Loucy (cell line): ENCODE measurements at regions not wholly inside any gene's neighbourhood (a gene's known extent, or its start where the extent isn't known, plus 50 kb on each side); places are given as distances from the start of the nearest gene placed in this dataset.

Source experiments
- CTCF ChIP-seq: fragments of 200-600 bp; sonication (generic); conservative IDR thresholded peaks from 2 replicates; pipeline ENCODE4 v1.5.1; 2014; ENCODE audit warnings: mild to moderate bottlenecking, antibody characterized with exemption, low read length
- EZH2phosphoT487 ChIP-seq: fragments of 200-600 bp; IDR thresholded peaks from 2 replicates; pipeline ENCODE4 v1.6.1; 2018; ENCODE audit warnings: antibody characterized with exemption, mild to moderate bottlenecking, moderate library complexity, borderline replicate concordance

- no peak for TF ChIP-seq CTCF
- TF ChIP-seq EZH2phosphoT487, result no peak
Observed at GRCh38 chr16:60682219-60682618, 1354.0 kb downstream of the CDH8 start.
